ENCODE measurements at regions not wholly inside any gene's neighbourhood (a gene's known extent, or its start where the extent isn't known, plus 50 kb on each side); places are given as distances from the start of the nearest gene placed in this dataset.

DNA sequence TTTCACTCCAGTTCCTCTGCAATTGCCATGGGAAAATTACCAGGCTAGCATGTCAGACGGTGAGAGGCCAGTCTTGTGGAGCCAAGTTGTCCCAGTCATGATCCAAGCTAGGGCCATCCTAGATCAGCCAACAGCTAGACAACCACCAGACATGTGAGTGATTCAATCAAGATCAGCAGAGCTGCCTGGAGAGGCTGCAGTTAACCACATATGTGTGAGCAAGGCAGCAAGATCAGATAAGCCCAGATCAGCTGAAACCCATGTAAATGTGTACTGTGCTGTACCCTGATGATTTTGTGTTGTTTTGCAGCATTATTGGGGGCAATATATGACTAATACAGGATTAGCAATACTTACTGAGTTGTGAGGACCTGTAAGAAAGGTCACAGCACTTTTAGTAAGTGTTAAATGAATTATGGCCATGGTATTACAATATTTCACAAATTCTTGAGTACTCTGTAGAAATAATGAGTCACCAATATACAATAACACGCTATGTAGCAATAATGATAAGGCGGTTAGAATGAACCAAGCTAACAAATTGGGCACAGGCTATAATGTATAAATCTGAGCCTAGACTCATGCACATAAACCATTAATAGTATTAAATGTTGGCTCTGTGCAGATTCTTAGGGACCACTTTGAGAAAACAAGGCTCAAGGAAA lies 91.4 kb downstream of the SUDS3 start:
- in situ Hi-C loops (cut with MboI; ENCODE audit: low pct_unique_long_range_greater_than_20kb, low sequenced_read_pairs) = no loop called here
- DNase-seq = no peak

DNA sequence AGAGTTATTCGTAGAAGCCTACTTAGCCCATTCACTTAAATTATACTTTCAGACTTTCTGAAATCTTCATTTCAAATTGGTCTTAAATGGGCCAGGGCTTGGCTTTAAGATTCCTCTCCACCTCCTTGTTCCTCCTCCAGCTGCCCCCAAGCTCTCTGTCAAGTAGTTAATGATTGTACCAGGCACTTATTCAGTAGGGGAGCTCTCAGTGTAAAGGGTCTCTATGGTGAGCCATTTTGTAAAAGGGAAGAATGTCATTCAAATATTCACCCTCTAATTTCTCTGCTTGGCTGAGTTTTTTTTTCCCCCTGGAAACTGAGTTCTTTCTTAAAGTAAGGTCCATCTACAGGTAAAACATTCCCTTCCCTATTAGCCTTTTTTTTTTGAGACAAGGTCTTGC lies 96.6 kb downstream of the SUDS3 start:
- in situ Hi-C loops (cut with MboI; ENCODE audit: low pct_unique_long_range_greater_than_20kb, low sequenced_read_pairs) = no loop called here
- DNase-seq = no peak

DNA sequence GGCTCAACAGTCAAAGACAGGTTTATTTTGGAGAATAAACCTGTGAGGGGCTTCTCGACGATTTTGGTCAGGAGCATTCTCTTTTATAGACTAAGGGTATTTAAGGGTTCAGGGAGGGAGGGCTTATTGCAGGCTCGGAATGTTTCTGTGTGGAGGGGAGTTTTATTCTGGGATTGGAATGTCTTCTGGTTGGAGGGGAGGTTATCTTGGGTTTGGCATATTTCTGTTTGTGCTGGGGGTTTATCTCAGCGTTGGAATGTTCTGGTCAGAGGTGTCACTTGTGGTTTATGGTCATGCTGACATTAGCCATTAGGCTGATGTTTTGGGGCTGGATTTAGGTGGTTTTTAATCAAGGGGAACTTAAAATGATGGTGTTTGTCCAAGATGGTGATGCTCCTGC lies 103.9 kb downstream of the SUDS3 start:
- DNase-seq = no peak
- in situ Hi-C loops (cut with MboI; ENCODE audit: low pct_unique_long_range_greater_than_20kb, low sequenced_read_pairs) = no loop called here

DNA sequence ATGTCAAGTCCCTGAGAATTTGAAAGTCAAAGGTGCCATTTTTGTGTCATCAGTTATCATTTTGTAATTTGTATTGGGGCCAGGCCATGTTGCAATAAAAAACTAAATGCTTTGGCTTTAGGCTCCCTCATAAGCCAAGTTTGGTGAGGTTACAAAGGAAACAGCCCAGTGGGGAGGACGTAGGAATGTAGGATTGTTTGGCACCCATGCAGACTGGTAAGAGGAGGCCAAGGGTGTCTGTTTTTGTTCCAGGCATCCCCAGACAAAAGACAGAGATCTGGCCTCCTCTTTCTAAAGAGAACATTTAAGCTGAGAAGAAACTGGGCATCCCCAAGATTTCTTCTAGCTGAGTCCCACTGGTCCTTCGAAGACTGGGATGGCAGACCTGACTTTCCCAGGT lies 111.7 kb downstream of the SUDS3 start:
- in situ Hi-C loops (cut with MboI; ENCODE audit: low pct_unique_long_range_greater_than_20kb, low sequenced_read_pairs) = no loop called here

DNA sequence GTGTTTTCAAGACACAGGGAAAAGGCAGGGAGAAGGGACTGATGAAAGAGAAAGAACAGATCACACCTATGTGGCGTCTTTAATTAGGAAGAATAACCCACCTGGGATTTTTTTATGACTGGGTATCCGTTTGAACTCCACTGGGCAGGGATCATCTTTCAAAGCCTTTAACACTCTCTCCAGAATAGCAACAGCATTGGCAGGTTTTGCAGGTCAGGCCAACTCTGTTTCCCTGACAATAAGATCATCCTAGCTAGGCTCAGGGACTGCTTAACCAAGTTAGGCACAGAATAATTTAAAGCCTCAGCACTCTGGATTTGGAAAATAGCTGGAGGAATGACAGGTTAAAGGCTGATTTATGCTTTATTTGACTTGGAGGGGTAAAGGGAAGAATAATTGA lies 117.6 kb downstream of the SUDS3 start:
- in situ Hi-C loops (cut with MboI; ENCODE audit: low pct_unique_long_range_greater_than_20kb, low sequenced_read_pairs) = no loop called here
- DNase-seq = no peak

More for the DNA sequence above, 111.7 kb downstream of the SUDS3 start:
- no peak for DNase-seq

DNA sequence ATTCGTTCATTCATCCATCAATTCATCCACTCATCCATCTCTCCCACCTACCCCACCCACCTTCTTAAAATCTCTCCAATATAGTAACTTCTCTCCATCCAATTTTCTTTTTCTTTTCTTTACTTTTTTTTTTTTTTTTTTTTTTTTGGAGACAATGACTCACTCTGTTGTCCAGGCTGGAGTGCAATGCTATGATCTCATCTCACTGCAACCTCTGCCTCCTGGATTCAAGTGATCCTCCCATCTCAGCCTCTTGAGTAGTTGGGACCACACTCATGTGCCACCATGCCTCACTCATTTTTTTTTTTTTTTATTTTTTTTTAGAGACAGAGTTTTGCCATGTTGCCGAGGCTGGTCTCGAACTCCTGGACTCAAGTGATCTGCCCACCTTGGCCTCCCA lies 118.4 kb downstream of the SUDS3 start:
- in situ Hi-C loops (cut with MboI; ENCODE audit: low pct_unique_long_range_greater_than_20kb, low sequenced_read_pairs) = no loop called here
- DNase-seq = no peak

DNA sequence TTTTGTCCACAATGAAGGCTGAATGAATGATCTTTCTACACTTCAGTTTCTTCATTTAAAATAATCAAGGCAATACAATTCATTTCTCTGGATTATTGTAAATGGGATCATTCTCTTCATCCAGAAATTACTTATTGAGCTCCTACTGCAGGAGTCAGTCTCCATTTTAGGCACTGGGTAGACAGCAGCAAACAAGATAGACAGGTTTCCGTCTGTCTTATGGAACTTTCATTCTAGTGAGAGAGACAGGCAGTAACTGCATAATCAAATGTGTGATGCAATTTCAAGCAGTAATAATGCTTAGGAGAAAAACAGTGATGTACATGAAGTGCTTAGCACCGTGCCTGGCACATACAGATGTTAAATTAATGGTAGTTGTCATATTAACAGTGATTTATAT lies 118.9 kb downstream of the SUDS3 start:
- no peak for DNase-seq
- in situ Hi-C loops (cut with MboI; ENCODE audit: low pct_unique_long_range_greater_than_20kb, low sequenced_read_pairs) = no loop called here

DNA sequence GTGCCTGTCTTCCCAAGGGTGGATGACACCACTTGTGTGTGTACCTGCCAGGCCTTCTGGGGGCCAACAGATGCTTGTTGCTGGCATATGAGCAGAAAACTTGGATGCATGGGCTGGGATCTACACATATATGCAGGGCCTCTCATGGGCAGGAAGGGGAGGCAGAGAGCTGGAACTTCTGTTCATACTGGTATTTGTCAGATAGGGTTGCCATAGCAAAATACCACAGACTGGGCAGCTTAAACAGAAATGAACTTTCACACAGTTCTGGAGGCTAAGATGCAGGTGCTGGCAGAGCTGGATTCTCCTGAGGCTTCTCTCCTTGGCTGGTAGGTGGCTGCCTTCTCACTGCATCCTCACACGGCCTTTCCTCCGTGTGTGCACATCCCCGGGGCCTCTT lies 121.8 kb downstream of the SUDS3 start:
- no peak for DNase-seq
- in situ Hi-C loops (cut with MboI; ENCODE audit: low pct_unique_long_range_greater_than_20kb, low sequenced_read_pairs) = no loop called here

DNA sequence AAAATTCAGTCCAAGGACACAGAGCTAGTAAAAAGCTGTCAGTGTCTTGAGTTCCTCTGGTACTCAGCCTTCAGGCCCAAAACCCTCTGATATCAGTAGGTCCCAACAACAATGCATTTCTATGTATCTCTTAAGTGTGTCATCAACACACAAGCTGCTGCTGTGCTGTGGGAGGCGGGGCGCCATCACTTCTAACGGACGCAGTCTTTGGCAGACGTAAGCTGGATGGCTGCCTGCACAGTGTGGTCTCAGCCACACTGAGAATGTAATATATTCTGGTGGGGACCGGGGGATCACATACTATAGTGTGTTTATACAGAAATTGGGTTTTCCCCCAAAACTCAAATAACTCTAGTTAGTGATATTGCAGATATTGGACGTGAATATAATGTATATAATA lies 123.9 kb downstream of the SUDS3 start:
- in situ Hi-C loops (cut with MboI; ENCODE audit: low pct_unique_long_range_greater_than_20kb, low sequenced_read_pairs) = no loop called here
- no peak for DNase-seq

DNA sequence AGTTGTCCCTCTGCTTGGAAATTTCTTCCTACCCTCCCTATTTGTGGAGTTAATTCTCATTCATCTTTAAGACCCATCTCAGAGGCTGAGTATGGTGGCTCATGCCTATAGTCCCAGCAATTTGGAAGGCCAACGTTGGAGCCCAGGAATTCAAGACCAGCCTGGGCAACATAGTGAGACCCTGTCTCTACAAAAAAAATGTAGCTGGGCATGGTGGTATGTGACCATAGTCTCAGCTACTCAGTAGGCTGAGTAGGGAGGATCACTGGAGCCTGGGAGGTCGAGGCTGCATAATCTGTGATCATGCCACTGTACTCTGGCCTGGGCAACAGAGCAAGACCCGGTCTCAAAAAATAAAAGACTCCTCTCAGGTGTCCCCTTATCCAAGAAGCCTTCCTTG lies 125.1 kb downstream of the SUDS3 start:
- DNase-seq = no peak

DNA sequence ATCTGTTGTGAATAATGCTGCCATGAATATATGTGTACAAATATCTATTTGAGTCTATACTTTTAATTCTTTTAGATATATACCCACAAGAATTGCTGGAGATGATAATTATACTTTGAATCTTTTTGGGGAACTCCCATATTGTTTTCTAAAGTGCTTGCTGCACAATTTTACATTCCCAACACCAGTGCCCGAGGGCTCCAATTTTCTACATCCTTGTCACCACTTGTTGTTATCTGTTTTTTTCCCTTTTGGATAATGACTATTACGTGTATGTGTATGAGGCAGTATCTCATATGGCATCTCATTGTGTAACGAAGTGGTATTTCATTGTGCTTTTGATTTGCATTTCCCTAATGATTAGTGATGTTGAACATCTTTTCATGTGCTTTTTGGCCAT lies 127.1 kb downstream of the SUDS3 start:
- no peak for DNase-seq
- in situ Hi-C loops (cut with MboI; ENCODE audit: low pct_unique_long_range_greater_than_20kb, low sequenced_read_pairs) = no loop called here

More for the DNA sequence above, 125.1 kb downstream of the SUDS3 start:
- in situ Hi-C loops (cut with MboI; ENCODE audit: low pct_unique_long_range_greater_than_20kb, low sequenced_read_pairs) = no loop called here

DNA sequence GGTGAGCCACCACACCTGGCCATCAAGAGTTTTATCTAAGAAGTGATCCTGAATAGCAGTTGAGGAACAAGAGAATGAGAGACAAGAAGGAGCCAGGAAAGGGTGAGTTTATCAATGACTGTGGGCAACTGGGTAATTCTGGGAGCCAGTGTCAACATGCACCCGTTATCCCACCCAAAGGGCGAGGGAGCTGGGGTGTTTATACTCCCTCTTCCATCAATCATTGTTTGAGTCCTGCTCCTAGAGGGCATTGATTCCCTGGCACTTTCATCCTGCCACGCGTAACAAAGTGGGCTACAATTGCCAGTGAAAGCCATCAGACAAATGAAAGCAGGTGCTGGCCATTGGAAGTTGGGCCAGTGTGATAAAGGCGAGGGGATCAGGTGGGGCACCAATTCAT lies 136.3 kb downstream of the SUDS3 start:
- no peak for DNase-seq
- in situ Hi-C loops (cut with MboI; ENCODE audit: low pct_unique_long_range_greater_than_20kb, low sequenced_read_pairs) = no loop called here

DNA sequence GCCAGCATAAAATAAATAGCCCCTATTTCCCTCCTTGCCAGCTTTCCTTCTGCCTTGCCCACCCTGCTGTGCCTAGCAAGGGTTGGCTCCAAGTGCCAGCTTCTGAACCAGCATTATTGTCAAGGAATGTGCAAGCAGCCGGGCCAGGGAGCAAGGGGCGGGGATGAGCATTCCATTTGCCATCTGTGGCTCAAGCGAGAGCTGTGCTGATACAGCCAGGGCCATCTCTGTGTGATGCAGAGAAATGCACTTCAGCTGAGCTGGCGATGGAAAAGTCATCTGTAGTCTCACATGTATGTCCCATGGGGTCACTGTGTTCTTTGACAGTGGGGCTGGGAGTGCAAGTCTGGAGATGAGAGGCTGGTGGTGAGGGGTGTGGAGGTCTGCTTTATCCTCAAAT lies 137.3 kb downstream of the SUDS3 start:
- in situ Hi-C loops (cut with MboI; ENCODE audit: low pct_unique_long_range_greater_than_20kb, low sequenced_read_pairs) = no loop called here
- no peak for DNase-seq

DNA sequence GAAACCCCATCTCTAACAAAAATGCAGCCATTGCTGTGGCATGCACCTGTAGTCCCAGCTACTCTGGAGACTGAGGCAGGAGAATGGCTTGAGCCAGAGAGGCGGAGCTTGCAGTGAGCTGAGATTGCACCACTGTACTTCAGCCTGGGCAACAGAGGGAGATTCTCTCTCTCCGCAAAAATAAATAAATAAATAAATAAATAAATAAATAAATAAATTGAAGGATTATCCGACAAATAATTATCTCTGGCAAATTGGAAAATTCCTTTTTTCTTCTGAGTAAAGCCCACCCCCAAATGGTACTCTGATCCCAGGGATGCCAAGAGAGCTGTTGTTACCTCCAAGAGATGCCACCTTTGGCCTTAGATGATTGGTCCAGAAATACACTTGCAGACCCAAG lies 137.9 kb downstream of the SUDS3 start:
- in situ Hi-C loops (cut with MboI; ENCODE audit: low pct_unique_long_range_greater_than_20kb, low sequenced_read_pairs) = no loop called here
- no peak for DNase-seq

DNA sequence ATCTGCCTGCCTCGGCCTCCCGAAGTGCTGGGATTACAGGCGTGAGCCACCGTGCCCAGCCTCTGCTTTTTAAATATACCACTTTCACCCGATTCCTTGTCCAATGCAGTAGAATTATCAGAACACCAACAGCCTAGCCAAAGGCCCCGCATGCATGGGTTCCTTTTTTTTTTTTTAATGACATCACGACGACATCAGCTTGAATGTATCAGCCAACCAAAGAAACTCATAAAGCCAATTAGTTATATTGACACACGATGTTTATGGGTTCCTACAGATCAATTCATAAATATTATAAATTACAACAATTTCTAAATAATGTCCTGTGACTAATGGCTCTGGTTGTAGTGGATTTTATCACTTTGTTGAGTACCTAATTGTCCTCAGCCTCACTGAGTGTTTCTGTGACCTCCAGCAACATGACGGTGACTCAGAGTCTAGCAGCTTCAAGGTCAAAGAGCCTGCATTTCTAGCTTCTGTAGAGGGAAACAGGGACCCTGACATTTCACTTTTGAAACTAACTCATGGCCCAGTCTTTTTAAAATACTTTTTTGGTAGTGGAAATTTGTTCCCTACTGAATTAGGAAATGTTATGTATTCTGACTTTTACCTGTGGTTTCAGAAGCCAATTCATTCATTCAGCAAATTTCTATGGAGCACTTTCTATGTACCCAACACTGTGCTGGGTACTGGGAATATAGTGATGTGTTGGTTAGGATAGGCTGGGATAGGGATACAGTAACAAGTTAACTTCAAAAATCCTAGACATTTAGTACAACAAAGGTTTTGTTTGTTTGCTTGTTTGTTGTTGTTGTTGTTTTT lies 144.1 kb downstream of the SUDS3 start:
- DNase-seq = no peak
- in situ Hi-C loops (cut with MboI; ENCODE audit: low pct_unique_long_range_greater_than_20kb, low sequenced_read_pairs) = no loop called here

DNA sequence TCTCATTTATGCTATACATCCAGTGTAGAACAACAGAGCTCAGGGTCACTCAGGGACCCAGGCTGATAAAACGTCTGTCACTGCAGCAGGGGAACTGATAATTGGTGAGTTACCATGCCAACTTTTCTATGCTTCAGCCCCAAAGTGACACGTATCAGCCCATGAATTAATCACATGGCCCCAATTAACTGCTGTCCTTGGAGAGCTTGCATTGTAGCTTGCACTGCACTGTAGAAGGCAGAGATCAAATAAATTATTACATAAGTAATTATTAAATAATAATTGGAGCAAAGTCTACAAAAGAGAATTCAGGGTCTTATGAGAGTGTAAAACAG lies 144.6 kb downstream of the SUDS3 start:
- DNase-seq = no peak
- in situ Hi-C loops (cut with MboI; ENCODE audit: low pct_unique_long_range_greater_than_20kb, low sequenced_read_pairs) = no loop called here

DNA sequence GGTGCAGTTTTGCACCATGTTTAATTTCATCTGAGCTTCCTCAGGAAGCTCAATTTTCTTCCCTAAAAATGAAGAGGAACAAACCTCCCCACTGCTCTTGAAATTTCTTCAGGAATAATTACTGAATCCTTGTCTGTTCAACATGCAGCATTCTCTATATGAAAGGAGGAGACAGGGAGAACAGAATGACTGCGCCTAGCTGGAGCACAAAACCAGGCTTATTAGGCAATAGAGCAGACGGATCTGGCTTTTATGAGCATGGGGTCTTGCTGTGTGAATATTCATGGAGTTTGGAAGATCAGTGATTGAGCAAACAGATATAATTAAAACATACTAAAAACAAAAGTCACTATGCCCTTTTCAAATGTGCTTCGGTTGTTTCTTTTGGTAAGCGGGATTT lies 148.1 kb downstream of the SUDS3 start:
- no peak for DNase-seq
- in situ Hi-C loops (cut with MboI; ENCODE audit: low pct_unique_long_range_greater_than_20kb, low sequenced_read_pairs) = no loop called here

DNA sequence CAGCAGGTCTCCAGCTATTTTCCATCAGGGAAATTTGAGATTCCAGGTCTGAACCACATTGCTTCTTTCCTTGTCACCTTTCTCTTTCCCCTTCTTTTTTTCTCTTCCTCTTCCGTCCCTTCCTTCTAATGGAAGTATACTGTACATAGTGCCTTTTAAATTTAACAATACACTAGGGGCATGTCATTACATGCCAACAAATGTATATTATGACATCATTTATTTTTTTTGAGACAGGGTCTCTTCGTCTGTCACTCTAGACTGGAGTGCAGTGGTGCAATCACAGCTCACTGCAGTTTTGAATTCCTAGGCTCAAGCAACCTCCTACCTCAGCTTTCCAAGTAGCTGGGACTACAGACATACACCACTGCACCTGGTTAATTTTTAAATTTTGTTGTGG lies 148.9 kb downstream of the SUDS3 start:
- in situ Hi-C loops (cut with MboI; ENCODE audit: low pct_unique_long_range_greater_than_20kb, low sequenced_read_pairs) = no loop called here

DNA sequence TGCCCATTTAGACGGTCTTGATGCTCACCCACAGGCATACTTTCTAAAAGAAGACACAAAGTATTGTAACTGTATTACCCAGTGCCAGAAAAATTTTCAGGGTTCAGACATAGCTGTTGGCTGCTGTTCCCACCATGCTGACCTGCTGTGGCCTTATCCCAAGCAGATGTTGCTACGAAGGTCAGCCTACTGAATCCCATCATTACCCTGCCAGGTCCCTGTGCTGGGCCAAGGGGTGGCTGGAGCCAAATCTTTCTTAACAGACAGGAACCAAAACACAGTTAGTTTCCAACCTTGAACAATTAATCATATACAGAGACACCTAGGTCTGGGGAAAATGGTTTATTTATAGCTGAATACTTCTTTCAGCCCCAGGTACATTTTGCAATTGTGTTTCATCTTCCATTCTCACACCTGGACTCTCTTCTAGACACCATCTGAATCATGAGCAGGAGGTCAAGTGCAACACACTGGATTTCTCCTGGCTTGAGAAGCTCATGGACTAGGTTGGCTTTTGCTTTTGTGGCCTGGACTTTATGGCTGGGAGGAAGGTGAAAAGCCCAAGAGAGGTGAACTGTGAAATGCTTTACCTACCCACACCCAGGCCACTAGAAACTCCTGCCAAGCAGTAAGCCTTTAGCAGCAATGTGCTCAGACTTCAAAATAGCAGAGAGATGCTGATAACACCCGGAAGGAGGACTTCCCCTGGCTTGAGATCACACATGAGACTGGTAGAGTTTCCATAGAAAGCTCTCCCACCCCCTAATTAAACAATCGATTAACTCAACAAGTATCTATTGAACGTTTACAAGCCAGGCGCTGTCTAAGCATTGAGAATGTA lies 150.1 kb downstream of the SUDS3 start:
- in situ Hi-C loops (cut with MboI; ENCODE audit: low pct_unique_long_range_greater_than_20kb, low sequenced_read_pairs) = no loop called here
- DNase-seq = no peak

More for the DNA sequence above, 148.9 kb downstream of the SUDS3 start:
- DNase-seq = no peak

DNA sequence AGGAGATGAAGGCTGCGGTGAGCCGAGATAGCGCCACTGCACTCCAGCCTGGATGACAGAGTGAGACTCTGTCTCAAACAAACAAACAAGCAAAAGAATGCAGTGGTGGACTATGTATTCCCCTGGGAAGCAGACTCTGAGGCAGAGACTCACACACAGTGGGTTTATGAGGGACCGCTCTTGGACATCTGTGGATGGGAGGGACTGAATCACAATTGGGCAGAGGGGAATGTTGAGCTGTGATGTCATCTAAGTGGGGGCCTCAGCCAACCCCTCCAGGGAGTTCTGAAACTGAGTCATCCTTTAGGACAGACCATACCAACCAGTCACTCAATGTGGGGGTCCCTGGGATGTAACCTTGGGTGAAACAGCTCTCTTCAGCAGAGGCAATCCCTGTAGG lies 151.0 kb downstream of the SUDS3 start:
- in situ Hi-C loops (cut with MboI; ENCODE audit: low pct_unique_long_range_greater_than_20kb, low sequenced_read_pairs) = no loop called here
- no peak for DNase-seq

All from KBM-7 (cell line).